ENCODE measurements at regions not wholly inside any gene's neighbourhood (a gene's known extent, or its start where the extent isn't known, plus 50 kb on each side); places are given as distances from the start of the nearest gene placed in this dataset.

DNA sequence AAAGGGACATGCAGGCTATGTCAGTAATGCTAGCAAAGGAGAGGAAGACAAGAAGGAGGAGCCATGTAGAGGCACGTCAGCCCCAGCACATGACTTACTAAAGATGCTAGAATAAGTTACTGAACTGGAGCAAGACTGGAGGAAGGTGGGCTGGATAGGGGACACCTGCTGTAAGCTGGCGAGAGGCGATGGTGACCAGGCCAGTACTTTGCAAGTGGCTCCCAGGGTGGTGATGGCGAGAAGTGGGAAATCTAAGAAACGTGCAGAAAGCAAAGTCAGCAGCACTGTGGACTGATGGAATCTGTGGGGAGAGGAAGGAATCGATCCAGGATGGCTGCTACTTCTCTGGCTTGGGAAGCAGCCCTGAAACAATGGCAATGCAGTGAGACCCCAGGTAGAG lies 617.1 kb upstream of the ADAMTS16 start:
- FAIRE-seq (no peak), DNase-seq (no peak)
- no peaks in the 10 kb centered on the region for H3K4me1 ChIP-seq (ENCODE audit: control insufficient read depth in 3 of 3, insufficient read depth in 2 of 3, low read depth in 1 of 3, low read length in 2 of 3)
- no peaks in the 10 kb centered on the region for H3K36me3 ChIP-seq (ENCODE audit: control insufficient read depth in 3 of 3, insufficient read depth in 2 of 3, low read depth in 1 of 3, low read length in 3 of 3)
- H3K4me3 ChIP-seq (ENCODE audit: low read depth in 1 of 3, low read length in 3 of 3): no peak overlapping the region
- WGBS, 3 donors: 68 to 77% (median 69%) methylated on average over 6 of the region's 6 CpGs
- H3K27ac ChIP-seq (ENCODE audit: low read depth in 1 of 3, low read length in 2 of 3): no peak overlapping the region
- H3K9me3 ChIP-seq (ENCODE audit: control insufficient read depth in 2 of 2, insufficient read depth in 1 of 2, low read depth in 1 of 2, low read length in 1 of 2): no peaks in the 10 kb centered on the region
- H3K27me3 ChIP-seq (ENCODE audit: control insufficient read depth in 3 of 3, insufficient read depth in 3 of 3, low read length in 3 of 3): no peaks in the 10 kb centered on the region

DNA sequence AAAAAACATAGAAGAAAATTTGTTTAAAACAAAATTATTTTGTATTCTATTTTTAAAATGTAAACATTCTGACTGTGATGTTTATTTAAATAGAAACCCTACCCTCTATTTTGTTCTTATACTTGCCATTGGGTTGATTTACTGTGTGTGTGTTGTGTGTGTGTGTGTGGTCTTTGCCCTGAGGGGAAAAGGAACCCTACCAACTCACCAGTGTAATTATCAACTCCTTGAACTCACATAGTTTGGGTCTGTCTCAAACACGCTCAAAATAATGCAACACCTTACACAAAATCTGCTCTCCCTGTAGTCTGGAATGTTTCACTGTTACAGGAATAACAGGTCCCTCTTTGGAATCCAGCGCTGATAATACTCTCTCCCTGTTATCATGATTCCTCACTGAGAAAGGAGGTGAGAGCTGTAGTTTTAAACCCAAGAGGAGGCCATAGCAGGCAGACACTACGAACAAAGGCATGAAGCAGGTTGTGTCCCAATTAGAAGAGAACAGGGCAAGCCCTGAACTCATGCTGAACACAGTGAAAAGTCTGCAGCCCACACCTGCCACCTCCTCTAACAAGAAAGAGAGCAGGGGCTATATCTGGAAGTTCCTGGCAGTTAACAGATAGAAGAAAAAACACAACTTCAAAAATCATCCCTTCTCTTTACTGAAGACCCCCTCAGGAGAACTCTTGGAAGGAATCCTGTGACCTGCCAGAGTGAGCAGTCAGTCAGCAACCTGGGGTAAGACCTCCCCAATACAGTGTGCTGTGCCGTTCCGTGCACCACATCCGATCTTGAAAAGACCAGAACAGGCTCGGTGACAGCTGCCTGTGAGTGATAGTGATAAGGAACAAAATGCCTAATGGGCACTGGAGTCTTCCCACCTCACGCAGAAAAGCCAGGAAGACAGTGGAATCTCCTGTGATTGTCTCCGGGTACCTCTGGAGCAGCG lies 608.1 kb upstream of the ADAMTS16 start:
- Histone ChIP-seq H3K36me3 (ENCODE audit: control insufficient read depth in 3 of 3, insufficient read depth in 2 of 3, low read depth in 1 of 3, low read length in 3 of 3) (no peaks in the 10 kb centered on the region), H3K9me3 (ENCODE audit: control insufficient read depth in 2 of 2, insufficient read depth in 1 of 2, low read depth in 1 of 2, low read length in 1 of 2) (no peaks in the 10 kb centered on the region), H3K4me3 (ENCODE audit: low read depth in 1 of 3, low read length in 3 of 3) (no peak overlapping the region), H3K4me1 (ENCODE audit: control insufficient read depth in 3 of 3, insufficient read depth in 2 of 3, low read depth in 1 of 3, low read length in 2 of 3) (no peaks in the 10 kb centered on the region), H3K27ac (ENCODE audit: low read depth in 1 of 3, low read length in 2 of 3) (no peak overlapping the region), H3K27me3 (ENCODE audit: control insufficient read depth in 3 of 3, insufficient read depth in 3 of 3, low read length in 3 of 3) (no peaks in the 10 kb centered on the region)
- DNase-seq: no peak
- 62 to 69% (median 66%) methylated on average over 10 of the region's 10 CpGs for WGBS, 3 donors
- no peak for FAIRE-seq

- H3K27me3 ChIP-seq (ENCODE audit: control insufficient read depth in 3 of 3, insufficient read depth in 3 of 3, low read length in 3 of 3): no peaks in the 10 kb centered on the region
- FAIRE-seq (no peak), DNase-seq (no peak)
- WGBS, 3 donors: 86 to 89% (median 87%) methylated on average over 6 of the region's 6 CpGs
- no peak overlapping the region for H3K4me3 ChIP-seq (ENCODE audit: low read depth in 1 of 3, low read length in 3 of 3)
- H3K27ac ChIP-seq (ENCODE audit: low read depth in 1 of 3, low read length in 2 of 3): no peak overlapping the region
- H3K4me1 ChIP-seq (ENCODE audit: control insufficient read depth in 3 of 3, insufficient read depth in 2 of 3, low read depth in 1 of 3, low read length in 2 of 3): no peaks in the 10 kb centered on the region
- no peaks in the 10 kb centered on the region for H3K9me3 ChIP-seq (ENCODE audit: control insufficient read depth in 2 of 2, insufficient read depth in 1 of 2, low read depth in 1 of 2, low read length in 1 of 2)
- no peaks in the 10 kb centered on the region for H3K36me3 ChIP-seq (ENCODE audit: control insufficient read depth in 3 of 3, insufficient read depth in 2 of 3, low read depth in 1 of 3, low read length in 3 of 3)
Measured at GRCh38 chr5:4532705-4533080, 607.4 kb upstream of the ADAMTS16 start.

DNA sequence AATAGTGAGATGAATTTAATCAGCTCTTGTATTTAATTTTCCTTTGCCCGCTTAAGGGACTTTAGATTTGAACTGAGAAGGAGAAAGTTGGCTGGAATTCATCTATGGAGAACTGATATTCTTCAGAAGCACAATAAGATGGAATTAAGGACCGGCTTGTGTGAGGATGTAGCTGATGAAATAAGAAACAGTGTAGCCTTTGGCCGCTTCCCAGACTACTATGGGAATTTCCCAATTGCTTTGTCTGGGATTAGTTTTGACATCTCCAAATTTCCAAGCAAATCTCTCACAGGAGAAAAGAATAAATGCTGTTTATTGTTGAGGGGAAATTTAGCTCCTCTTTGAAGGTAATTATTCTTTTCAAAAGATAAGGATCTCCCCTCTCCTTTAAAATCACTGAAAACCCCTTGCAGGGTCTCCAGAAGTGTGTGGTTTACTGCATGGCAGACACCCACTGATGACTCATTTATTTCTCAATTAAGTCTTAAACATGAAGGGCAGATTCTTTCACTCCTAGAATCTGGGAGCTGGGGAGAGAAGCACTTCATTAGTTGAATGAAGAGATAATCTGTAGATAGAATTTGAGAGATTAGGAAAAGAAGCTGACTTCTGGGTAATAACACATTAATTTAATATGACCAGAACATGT lies 606.5 kb upstream of the ADAMTS16 start:
- H3K27ac ChIP-seq (ENCODE audit: low read depth in 1 of 3, low read length in 2 of 3): no peak overlapping the region
- no peak overlapping the region for H3K4me3 ChIP-seq (ENCODE audit: low read depth in 1 of 3, low read length in 3 of 3)
- no peaks in the 10 kb centered on the region for H3K4me1 ChIP-seq (ENCODE audit: control insufficient read depth in 3 of 3, insufficient read depth in 2 of 3, low read depth in 1 of 3, low read length in 2 of 3)
- DNase-seq (no peak), FAIRE-seq (no peak)
- WGBS, 3 donors: 70 to 83% (median 73%) methylated on average over 3 of the region's 3 CpGs
- H3K36me3 ChIP-seq (ENCODE audit: control insufficient read depth in 3 of 3, insufficient read depth in 2 of 3, low read depth in 1 of 3, low read length in 3 of 3): no peaks in the 10 kb centered on the region
- H3K27me3 ChIP-seq (ENCODE audit: control insufficient read depth in 3 of 3, insufficient read depth in 3 of 3, low read length in 3 of 3): no peaks in the 10 kb centered on the region
- H3K9me3 ChIP-seq (ENCODE audit: control insufficient read depth in 2 of 2, insufficient read depth in 1 of 2, low read depth in 1 of 2, low read length in 1 of 2): no peaks in the 10 kb centered on the region

- 81 to 85% (median 83%) methylated on average over 10 of the region's 10 CpGs for whole genome bisulfite sequencing, 3 donors
- H3K9me3 ChIP-seq (ENCODE audit: control insufficient read depth in 2 of 2, insufficient read depth in 1 of 2, low read depth in 1 of 2, low read length in 1 of 2): no peaks in the 10 kb centered on the region
- H3K27ac ChIP-seq (ENCODE audit: low read depth in 1 of 3, low read length in 2 of 3): no peak overlapping the region
- FAIRE-seq (no peak), DNase-seq (no peak)
- H3K4me1 ChIP-seq (ENCODE audit: control insufficient read depth in 3 of 3, insufficient read depth in 2 of 3, low read depth in 1 of 3, low read length in 2 of 3): no peaks in the 10 kb centered on the region
- H3K36me3 ChIP-seq (ENCODE audit: control insufficient read depth in 3 of 3, insufficient read depth in 2 of 3, low read depth in 1 of 3, low read length in 3 of 3): no peaks in the 10 kb centered on the region
- no peaks in the 10 kb centered on the region for H3K27me3 ChIP-seq (ENCODE audit: control insufficient read depth in 3 of 3, insufficient read depth in 3 of 3, low read length in 3 of 3)
- H3K4me3 ChIP-seq (ENCODE audit: low read depth in 1 of 3, low read length in 3 of 3): no peak overlapping the region
Measured at GRCh38 chr5:4537489-4537888, 602.6 kb upstream of the ADAMTS16 start.

DNA sequence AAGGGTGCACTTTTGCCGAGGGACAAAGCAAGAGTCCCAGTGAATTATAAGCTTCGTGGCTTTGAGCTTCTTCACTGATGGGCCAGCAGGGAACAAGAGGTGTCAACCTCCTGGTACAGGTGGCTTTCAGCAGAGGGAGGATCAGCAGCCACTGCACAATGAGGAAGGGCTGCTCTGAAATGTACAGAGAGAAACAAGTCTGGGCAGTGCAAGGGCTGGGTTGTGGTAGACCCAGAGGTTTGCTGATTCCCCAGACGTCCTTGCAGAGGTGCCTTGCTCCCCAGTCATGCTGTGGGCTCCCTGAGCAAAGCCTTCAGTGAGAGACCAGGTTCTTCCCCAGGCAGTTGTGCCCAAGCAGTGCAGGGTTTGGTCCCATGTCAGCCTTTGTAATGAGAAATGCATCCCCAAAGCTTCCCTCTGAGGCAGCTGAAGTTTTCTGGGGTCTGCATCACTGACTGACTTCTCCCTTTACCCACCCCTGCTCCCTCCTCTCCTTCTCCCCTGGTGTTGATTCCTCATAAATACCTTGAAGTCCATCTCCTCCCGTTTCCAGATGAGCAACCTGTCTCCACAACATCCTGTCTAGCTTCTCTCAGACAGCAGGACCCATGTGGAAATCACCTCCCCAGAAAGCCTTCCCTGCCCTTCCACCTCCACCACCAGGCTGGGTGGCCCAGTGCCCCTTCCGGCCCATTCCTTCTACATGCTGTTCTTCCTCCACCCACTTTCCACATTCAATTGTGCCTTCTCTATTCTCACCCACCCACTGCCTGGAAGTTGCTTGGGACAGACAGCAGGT lies 599.6 kb upstream of the ADAMTS16 start:
- no peak overlapping the region for H3K4me3 ChIP-seq (ENCODE audit: low read depth in 1 of 3, low read length in 3 of 3)
- FAIRE-seq (no peak), DNase-seq (no peak)
- H3K4me1 ChIP-seq (ENCODE audit: control insufficient read depth in 3 of 3, insufficient read depth in 2 of 3, low read depth in 1 of 3, low read length in 2 of 3): no peaks in the 10 kb centered on the region
- H3K36me3 ChIP-seq (ENCODE audit: control insufficient read depth in 3 of 3, insufficient read depth in 2 of 3, low read depth in 1 of 3, low read length in 3 of 3): no peaks in the 10 kb centered on the region
- H3K27ac ChIP-seq (ENCODE audit: low read depth in 1 of 3, low read length in 2 of 3): no peak overlapping the region
- WGBS, 3 donors: 39 to 70% (median 54%) methylated on average over 5 of the region's 5 CpGs
- no peaks in the 10 kb centered on the region for H3K9me3 ChIP-seq (ENCODE audit: control insufficient read depth in 2 of 2, insufficient read depth in 1 of 2, low read depth in 1 of 2, low read length in 1 of 2)
- no peaks in the 10 kb centered on the region for H3K27me3 ChIP-seq (ENCODE audit: control insufficient read depth in 3 of 3, insufficient read depth in 3 of 3, low read length in 3 of 3)

DNA sequence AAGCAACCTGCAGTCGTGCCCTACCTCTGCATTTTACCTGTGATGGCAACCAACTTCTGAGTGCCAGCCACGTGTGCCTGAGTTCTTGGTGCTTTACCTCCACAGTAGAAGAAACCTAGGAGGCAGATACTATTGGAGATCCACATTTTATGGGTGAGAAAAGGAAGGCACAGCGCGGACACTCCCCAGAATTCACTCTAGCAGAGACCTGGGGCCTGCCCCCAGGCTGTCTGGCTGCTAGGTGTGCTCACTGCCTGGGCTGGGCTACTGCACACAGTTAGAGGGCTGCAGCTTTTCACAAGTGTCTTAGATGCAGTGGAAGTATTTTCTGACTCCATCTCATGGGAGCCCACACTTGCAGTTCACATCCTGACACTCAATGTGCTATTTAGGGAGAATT lies 598.8 kb upstream of the ADAMTS16 start:
- Histone ChIP-seq H3K9me3 (ENCODE audit: control insufficient read depth in 2 of 2, insufficient read depth in 1 of 2, low read depth in 1 of 2, low read length in 1 of 2) (no peaks in the 10 kb centered on the region), H3K4me3 (ENCODE audit: low read depth in 1 of 3, low read length in 3 of 3) (no peak overlapping the region), H3K27ac (ENCODE audit: low read depth in 1 of 3, low read length in 2 of 3) (no peak overlapping the region), H3K36me3 (ENCODE audit: control insufficient read depth in 3 of 3, insufficient read depth in 2 of 3, low read depth in 1 of 3, low read length in 3 of 3) (no peaks in the 10 kb centered on the region), H3K4me1 (ENCODE audit: control insufficient read depth in 3 of 3, insufficient read depth in 2 of 3, low read depth in 1 of 3, low read length in 2 of 3) (no peaks in the 10 kb centered on the region), H3K27me3 (ENCODE audit: control insufficient read depth in 3 of 3, insufficient read depth in 3 of 3, low read length in 3 of 3) (no peaks in the 10 kb centered on the region)
- FAIRE-seq (no peak), DNase-seq (no peak)
- 59 to 80% (median 65%) methylated on average over 4 of the region's 4 CpGs for WGBS, 3 donors

GRCh38 chr5:4542145-4542778 lies 597.9 kb upstream of the ADAMTS16 start:
- Histone ChIP-seq H3K4me1 (ENCODE audit: control insufficient read depth in 3 of 3, insufficient read depth in 2 of 3, low read depth in 1 of 3, low read length in 2 of 3) (no peaks in the 10 kb centered on the region), H3K36me3 (ENCODE audit: control insufficient read depth in 3 of 3, insufficient read depth in 2 of 3, low read depth in 1 of 3, low read length in 3 of 3) (no peaks in the 10 kb centered on the region), H3K27ac (ENCODE audit: low read depth in 1 of 3, low read length in 2 of 3) (no peak overlapping the region), H3K4me3 (ENCODE audit: low read depth in 1 of 3, low read length in 3 of 3) (no peak overlapping the region), H3K9me3 (ENCODE audit: control insufficient read depth in 2 of 2, insufficient read depth in 1 of 2, low read depth in 1 of 2, low read length in 1 of 2) (no peaks in the 10 kb centered on the region), H3K27me3 (ENCODE audit: control insufficient read depth in 3 of 3, insufficient read depth in 3 of 3, low read length in 3 of 3) (no peaks in the 10 kb centered on the region)
- 70 to 74% (median 71%) methylated on average over 12 of the region's 12 CpGs for WGBS, 3 donors
- DNase-seq: no peak
- no peak for FAIRE-seq

All from small intestine (tissue), 7 donors.